ENCODE measurements at regions not wholly inside any gene's neighbourhood (a gene's known extent, or its start where the extent isn't known, plus 50 kb on each side); places are given as distances from the start of the nearest gene placed in this dataset.

DNA sequence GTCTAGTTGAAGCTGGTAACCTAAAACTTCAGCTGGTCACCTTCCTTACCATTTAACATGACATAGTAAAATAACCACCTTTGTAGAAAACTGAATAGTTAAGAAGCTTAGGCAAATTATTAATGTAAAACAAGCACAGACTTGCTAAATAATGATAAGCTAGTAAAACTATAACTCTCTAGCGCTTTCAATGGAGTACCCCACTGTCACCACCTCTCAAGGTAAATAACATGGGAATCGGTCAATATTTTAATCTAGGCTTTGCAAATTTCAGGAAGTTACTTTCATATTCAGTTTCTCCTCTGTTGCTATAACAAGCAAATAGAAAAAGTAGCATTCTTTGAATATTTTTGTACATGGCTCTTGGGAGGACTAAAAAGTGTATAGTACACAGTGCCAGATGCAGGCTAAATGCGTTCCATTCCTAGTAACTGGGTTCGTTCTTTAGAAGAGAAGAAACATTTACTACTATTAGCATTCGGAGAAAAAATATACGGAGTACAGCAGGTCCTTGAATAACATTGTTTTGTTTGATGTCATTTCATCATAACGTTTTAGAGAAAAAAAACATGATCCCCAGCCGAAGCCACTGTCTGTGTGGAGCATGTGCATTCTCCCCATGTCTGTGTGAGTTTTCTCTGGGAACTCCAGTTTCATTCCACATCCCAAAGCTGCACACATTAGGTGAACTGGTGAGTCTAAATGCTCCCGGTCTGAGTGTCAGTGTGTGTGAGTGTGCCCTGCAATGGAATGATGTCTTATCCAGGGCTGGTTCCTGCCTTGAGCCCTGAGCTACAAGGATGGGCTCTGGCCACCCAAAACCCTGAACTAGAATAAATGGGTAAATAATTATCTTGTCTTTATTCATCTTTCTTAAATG lies 52.5 kb downstream of the EPRS1 start (continued):
- no peak for TF ChIP-seq CHD1 (IDR thresholded peaks at IDR 0.05; ENCODE audit: low read depth, low read length)
- TF ChIP-seq CBX8 (IDR thresholded peaks at IDR 0.05; ENCODE audit: borderline replicate concordance, low read depth, low read length), result no peak
